ENCODE measurements at regions not wholly inside any gene's neighbourhood (a gene's known extent, or its start where the extent isn't known, plus 50 kb on each side); places are given as distances from the start of the nearest gene placed in this dataset.
A peak's percentile ranks its signal among the peaks of the same experiment; 100 is the strongest.

DNA sequence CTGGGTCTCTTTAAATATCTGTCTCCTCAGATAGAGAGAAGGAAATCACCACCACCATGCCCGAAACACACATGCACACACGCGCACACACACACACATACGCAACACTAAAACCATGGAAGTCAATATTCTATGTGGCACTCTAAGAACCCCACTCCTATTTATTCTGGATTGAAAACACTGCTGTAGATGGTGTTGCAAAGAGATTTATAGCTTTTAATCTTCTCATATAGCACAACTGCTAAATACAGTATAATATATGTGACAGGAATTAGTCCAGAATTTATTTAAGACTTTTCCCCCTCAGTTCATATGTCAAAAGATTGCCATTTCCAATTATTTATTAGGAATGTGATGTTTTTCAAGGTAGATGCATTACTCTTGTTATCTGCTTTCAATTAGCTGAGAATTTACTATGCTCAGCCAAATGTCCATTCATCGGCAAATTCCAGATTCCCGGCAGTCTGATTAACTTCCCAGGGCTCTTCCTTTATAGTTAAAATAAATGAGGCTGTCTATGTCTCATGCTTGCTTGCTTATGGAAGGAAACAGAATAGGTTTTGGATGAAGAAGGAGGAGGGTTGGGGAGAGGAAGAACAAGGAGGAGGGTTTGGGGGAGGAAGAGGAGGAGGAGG is 115.4 kb upstream of the NDP start:
- no peaks in the 10 kb centered on the region for H3K79me2 ChIP-seq (ENCODE audit: insufficient read depth)
- DNase-seq, result peak; percentile 2
- no peaks in the 10 kb centered on the region for H3K36me3 ChIP-seq (ENCODE audit: low read depth)
- no peak for TF ChIP-seq EZH2 (IDR thresholded peaks at IDR 0.05; ENCODE audit: insufficient read depth, poor library complexity, severe bottlenecking)
- TF ChIP-seq EZH2phosphoT487 (IDR thresholded peaks at IDR 0.05; ENCODE audit: insufficient read depth, low read depth), result no peak
- no peak overlapping the region for H2AFZ ChIP-seq
- in situ Hi-C loops (cut with MboI), result no loop called here
- no peaks in the 10 kb centered on the region for H3K9me2 ChIP-seq (ENCODE audit: insufficient read depth)
- H3K9ac ChIP-seq, result no peak overlapping the region
- peaks cover 3% of the 10 kb centered on the region; the same call in 1 of the 2 replicates for H3K4me1 ChIP-seq (ENCODE audit: insufficient read depth)
- H3K9me3 ChIP-seq (ENCODE audit: low read depth), result no peaks in the 10 kb centered on the region
- H3K27me3 ChIP-seq (replicated peaks; ENCODE audit: insufficient read depth), result no peaks in the 10 kb centered on the region
- WGBS, 2 experiments (ENCODE audit: low coverage in 1 of 2, low lambda C conversion rate in 2 of 2, missing lambda C conversion rate in 2 of 2), result 65 to 68% methylated on average over 6 of the region's 6 CpGs
- H3K4me3 ChIP-seq, result no peak overlapping the region
- no peak overlapping the region for H3K4me2 ChIP-seq (ENCODE audit: unreplicated experiment)
- no peaks in the 10 kb centered on the region for H3F3A ChIP-seq (ENCODE audit: insufficient read depth)
- no peak overlapping the region for H3K27ac ChIP-seq
- H4K20me1 ChIP-seq (ENCODE audit: insufficient read depth), result no peaks in the 10 kb centered on the region

DNA sequence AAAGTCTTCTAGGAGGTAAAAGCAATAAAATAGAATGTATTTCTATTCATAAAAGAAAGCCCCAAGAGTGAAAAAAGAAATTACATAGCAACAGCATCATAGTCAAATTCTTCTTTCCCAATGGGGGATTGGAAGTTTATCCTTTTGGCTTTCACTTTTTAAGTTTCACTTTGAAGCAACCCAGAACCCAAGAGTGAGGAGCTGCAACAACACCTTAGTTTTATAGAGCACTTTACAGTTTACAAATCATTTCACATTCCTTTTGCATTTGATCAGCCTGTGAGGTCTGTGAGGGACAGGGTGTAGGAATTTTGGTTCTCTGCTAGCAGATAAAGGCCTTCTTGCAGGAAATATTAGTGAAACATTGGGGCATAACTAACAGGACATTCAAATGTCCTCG is 112.0 kb upstream of the NDP start:
- DNase-seq, result peak; percentile 6
- Histone ChIP-seq H4K20me1 (ENCODE audit: insufficient read depth) (no peaks in the 10 kb centered on the region), H3K36me3 (ENCODE audit: low read depth) (no peaks in the 10 kb centered on the region), H3K4me2 (ENCODE audit: unreplicated experiment) (no peak overlapping the region), H3F3A (ENCODE audit: insufficient read depth) (no peaks in the 10 kb centered on the region), H3K4me3 (no peak overlapping the region), H3K9me3 (ENCODE audit: low read depth) (no peaks in the 10 kb centered on the region), H3K9me2 (ENCODE audit: insufficient read depth) (no peaks in the 10 kb centered on the region), H3K79me2 (ENCODE audit: insufficient read depth) (no peaks in the 10 kb centered on the region), H2AFZ (no peak overlapping the region), H3K27me3 (replicated peaks; ENCODE audit: insufficient read depth) (no peaks in the 10 kb centered on the region), H3K4me1 (ENCODE audit: insufficient read depth) (peaks cover 3% of the 10 kb centered on the region; the same call in 1 of the 2 replicates), H3K9ac (no peak overlapping the region), H3K27ac (no peak overlapping the region)
- in situ Hi-C loops (cut with MboI), result no loop called here
- no peak for TF ChIP-seq EZH2phosphoT487 (IDR thresholded peaks at IDR 0.05; ENCODE audit: insufficient read depth, low read depth)
- no peak for TF ChIP-seq EZH2 (IDR thresholded peaks at IDR 0.05; ENCODE audit: insufficient read depth, poor library complexity, severe bottlenecking)
- WGBS, 2 experiments (ENCODE audit: low coverage in 1 of 2, low lambda C conversion rate in 2 of 2, missing lambda C conversion rate in 2 of 2), result 82 to 100% methylated on average over 1 of the region's 1 CpG

DNA sequence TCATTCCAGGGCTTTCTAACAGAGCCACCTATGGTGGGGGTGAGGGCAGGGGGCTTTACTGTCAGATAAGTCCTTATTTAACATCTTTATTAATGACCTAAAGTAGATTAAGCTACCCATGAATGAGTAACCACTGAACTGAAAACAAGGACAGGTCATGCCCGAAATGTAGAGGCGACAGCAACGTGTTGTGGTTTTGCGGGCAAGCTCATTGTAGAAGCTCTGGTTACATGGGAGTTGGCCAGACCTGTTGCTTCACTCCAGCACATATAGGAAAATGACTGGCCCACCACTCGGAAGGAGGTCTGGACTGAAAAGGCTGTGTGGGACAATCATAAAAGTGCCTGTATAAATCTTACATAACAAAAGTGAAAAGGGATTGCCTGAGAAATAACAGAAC is 109.6 kb upstream of the NDP start:
- Histone ChIP-seq H3K4me1 (ENCODE audit: insufficient read depth) (peaks cover 3% of the 10 kb centered on the region; the same call in 1 of the 2 replicates), H3K4me2 (ENCODE audit: unreplicated experiment) (no peak overlapping the region), H3K9me3 (ENCODE audit: low read depth) (no peaks in the 10 kb centered on the region), H3K4me3 (no peak overlapping the region), H3K9ac (no peak overlapping the region), H3F3A (ENCODE audit: insufficient read depth) (no peaks in the 10 kb centered on the region), H3K36me3 (ENCODE audit: low read depth) (no peaks in the 10 kb centered on the region), H4K20me1 (ENCODE audit: insufficient read depth) (no peaks in the 10 kb centered on the region), H3K9me2 (ENCODE audit: insufficient read depth) (no peaks in the 10 kb centered on the region), H3K27ac (no peak overlapping the region), H2AFZ (no peak overlapping the region), H3K27me3 (replicated peaks; ENCODE audit: insufficient read depth) (no peaks in the 10 kb centered on the region), H3K79me2 (ENCODE audit: insufficient read depth) (no peaks in the 10 kb centered on the region)
- in situ Hi-C loops (cut with MboI), result no loop called here
- TF ChIP-seq EZH2phosphoT487 (IDR thresholded peaks at IDR 0.05; ENCODE audit: insufficient read depth, low read depth) (no peak), EZH2 (IDR thresholded peaks at IDR 0.05; ENCODE audit: insufficient read depth, poor library complexity, severe bottlenecking) (no peak)
- DNase-seq, result no peak
- WGBS, 2 experiments (ENCODE audit: low coverage in 1 of 2, low lambda C conversion rate in 2 of 2, missing lambda C conversion rate in 2 of 2), result 86 to 93% methylated on average over 5 of the region's 5 CpGs

DNA sequence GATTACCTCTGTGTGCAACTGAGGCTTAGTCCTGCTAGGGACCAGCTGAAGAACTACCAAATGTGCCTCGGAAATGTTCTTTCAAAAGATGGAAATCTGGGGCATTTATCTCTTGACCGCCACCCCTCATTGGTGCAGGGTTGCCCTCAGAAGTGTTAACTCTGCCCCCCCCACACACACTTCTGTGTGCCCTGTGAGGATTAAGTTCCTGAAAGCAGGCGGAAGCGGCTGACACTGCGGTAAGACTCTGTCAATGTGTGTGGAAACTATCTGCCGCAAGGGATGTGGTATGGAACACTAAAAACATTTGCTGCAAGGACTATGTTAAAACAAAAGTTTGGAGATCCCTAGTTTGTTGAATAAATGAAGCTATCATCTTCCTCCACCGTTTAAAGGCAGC is 106.9 kb upstream of the NDP start:
- no peak overlapping the region for H3K27ac ChIP-seq
- no peaks in the 10 kb centered on the region for H3K79me2 ChIP-seq (ENCODE audit: insufficient read depth)
- TF ChIP-seq EZH2 (IDR thresholded peaks at IDR 0.05; ENCODE audit: insufficient read depth, poor library complexity, severe bottlenecking) (no peak), EZH2phosphoT487 (IDR thresholded peaks at IDR 0.05; ENCODE audit: insufficient read depth, low read depth) (no peak)
- no peaks in the 10 kb centered on the region for H3K9me3 ChIP-seq (ENCODE audit: low read depth)
- H2AFZ ChIP-seq, result no peak overlapping the region
- H3K9me2 ChIP-seq (ENCODE audit: insufficient read depth), result no peaks in the 10 kb centered on the region
- WGBS, 2 experiments (ENCODE audit: low coverage in 1 of 2, low lambda C conversion rate in 2 of 2, missing lambda C conversion rate in 2 of 2), result 95 to 98% methylated on average over 6 to 7 of the region's 7 CpGs
- no peaks in the 10 kb centered on the region for H3F3A ChIP-seq (ENCODE audit: insufficient read depth)
- no peaks in the 10 kb centered on the region; the same call in 1 of the 2 replicates for H3K4me1 ChIP-seq (ENCODE audit: insufficient read depth)
- H3K9ac ChIP-seq, result no peak overlapping the region
- in situ Hi-C loops (cut with MboI), result no loop called here
- DNase-seq, result no peak
- H3K4me3 ChIP-seq, result no peak overlapping the region
- no peaks in the 10 kb centered on the region for H3K27me3 ChIP-seq (replicated peaks; ENCODE audit: insufficient read depth)
- no peak overlapping the region for H3K4me2 ChIP-seq (ENCODE audit: unreplicated experiment)
- no peaks in the 10 kb centered on the region for H4K20me1 ChIP-seq (ENCODE audit: insufficient read depth)
- H3K36me3 ChIP-seq (ENCODE audit: low read depth), result no peaks in the 10 kb centered on the region

Measured in GM23248 (cell line).